ENCODE measurements at regions not wholly inside any gene's neighbourhood (a gene's known extent, or its start where the extent isn't known, plus 50 kb on each side); places are given as distances from the start of the nearest gene placed in this dataset.
"Not testable (repeated sequence)": the region's sequence is repeated elsewhere in the genome, so short reads cannot be mapped to it uniquely, and the experiment has no call there.

GRCh38 chr4:111334361-111334760 is 711.5 kb upstream of the PITX2 start:
- TF ChIP-seq CTCF (IDR thresholded peaks at IDR 0.05; ENCODE audit: insufficient read depth, low read depth, low read length) = no peak
- H3K4me3 ChIP-seq (ENCODE audit: low read depth, low read length) = no peak overlapping the region
- ChIA-PET CTCF (interaction anchor here (0.6 kb wide), 1 partner anchor 340 kb away, joined by 3 read pairs; no protein-coding TSS in a partner anchor), POLR2A (no interaction called here)
- peak; percentile 42 for DNase-seq (ENCODE audit: low read depth)
- H3K36me3 ChIP-seq (ENCODE audit: control insufficient read depth, insufficient read depth, low read length) = no peaks in the 10 kb centered on the region
- no peaks in the 10 kb centered on the region for H3K27me3 ChIP-seq (ENCODE audit: control insufficient read depth, insufficient read depth, low read length)

GRCh38 chr4:111337186-111337876 is 714.5 kb upstream of the PITX2 start:
- CTCF ChIA-PET; POLR2A ChIA-PET; DNase-seq (ENCODE audit: low read depth): not testable (repeated sequence)

GRCh38 chr4:111359602-111360001 is 736.7 kb upstream of the PITX2 start:
- TF ChIP-seq CTCF (IDR thresholded peaks at IDR 0.05; ENCODE audit: insufficient read depth, low read depth, low read length) = no peak
- DNase-seq (ENCODE audit: low read depth) = no peak
- Histone ChIP-seq H3K4me3 (ENCODE audit: low read depth, low read length) (no peak overlapping the region), H3K36me3 (ENCODE audit: control insufficient read depth, insufficient read depth, low read length) (no peaks in the 10 kb centered on the region), H3K27me3 (ENCODE audit: control insufficient read depth, insufficient read depth, low read length) (no peaks in the 10 kb centered on the region)
- CTCF ChIA-PET = no interaction called here
- POLR2A ChIA-PET = no interaction called here

More at GRCh38 chr4:111337186-111337876, 714.5 kb upstream of the PITX2 start:
- H3K27me3 ChIP-seq (ENCODE audit: control insufficient read depth, insufficient read depth, low read length); H3K4me3 ChIP-seq (ENCODE audit: low read depth, low read length); H3K36me3 ChIP-seq (ENCODE audit: control insufficient read depth, insufficient read depth, low read length): not testable (repeated sequence)

GRCh38 chr4:111360906-111361305 is 738.0 kb upstream of the PITX2 start:
- ChIA-PET POLR2A (no interaction called here), CTCF (interaction anchor here (0.8 kb wide), 1 partner anchor 967 kb away, joined by 6 read pairs; no protein-coding TSS in a partner anchor)
- Histone ChIP-seq H3K27me3 (ENCODE audit: control insufficient read depth, insufficient read depth, low read length) (no peaks in the 10 kb centered on the region), H3K36me3 (ENCODE audit: control insufficient read depth, insufficient read depth, low read length) (no peaks in the 10 kb centered on the region), H3K4me3 (ENCODE audit: low read depth, low read length) (no peak overlapping the region)
- TF ChIP-seq CTCF (IDR thresholded peaks at IDR 0.05; ENCODE audit: insufficient read depth, low read depth, low read length) = no peak
- DNase-seq (ENCODE audit: low read depth) = peak; percentile 0

GRCh38 chr4:111362941-111363361 is 740.1 kb upstream of the PITX2 start:
- H3K36me3 ChIP-seq (ENCODE audit: control insufficient read depth, insufficient read depth, low read length) = no peaks in the 10 kb centered on the region
- POLR2A ChIA-PET = no interaction called here
- peak; percentile 1 for DNase-seq (ENCODE audit: low read depth)
- TF ChIP-seq CTCF (IDR thresholded peaks at IDR 0.05; ENCODE audit: insufficient read depth, low read depth, low read length) = no peak
- H3K4me3 ChIP-seq (ENCODE audit: low read depth, low read length) = no peak overlapping the region
- CTCF ChIA-PET = no interaction called here
- H3K27me3 ChIP-seq (ENCODE audit: control insufficient read depth, insufficient read depth, low read length) = no peaks in the 10 kb centered on the region

GRCh38 chr4:111377880-111378279 is 755.0 kb upstream of the PITX2 start:
- CTCF ChIA-PET; H3K27me3 ChIP-seq (ENCODE audit: control insufficient read depth, insufficient read depth, low read length); POLR2A ChIA-PET; H3K4me3 ChIP-seq (ENCODE audit: low read depth, low read length); H3K36me3 ChIP-seq (ENCODE audit: control insufficient read depth, insufficient read depth, low read length); DNase-seq (ENCODE audit: low read depth): not testable (repeated sequence)
